Thymus (tissue), 11 donors: ENCODE measurements at regions not wholly inside any gene's neighbourhood (a gene's known extent, or its start where the extent isn't known, plus 50 kb on each side); places are given as distances from the start of the nearest gene placed in this dataset.

Experiments
- DNase-seq, 9 donors: peaks; one replicate each; pipeline ENCODE4 v3.0.0-alpha.2; 2013; ENCODE audit warnings: low spot score in 9 of 9, low read depth in 6 of 9, missing footprints in 1 of 9
- H3K27ac ChIP-seq, 2 donors: one replicate each; pipeline ENCODE4 v1.5.1; 2013; ENCODE audit warnings: control low read depth in 1 of 2, low read depth in 1 of 2, low read length in 1 of 2, mild to moderate bottlenecking in 1 of 2, moderate library complexity in 1 of 2
- H3K27me3 ChIP-seq, 2 donors: one replicate each; pipeline ENCODE4 v1.5.1; 2013; ENCODE audit warnings: low read length in 1 of 2; ENCODE audit not compliant: control insufficient read depth in 2 of 2, insufficient read depth in 1 of 2
- H3K36me3 ChIP-seq, 2 donors: one replicate each; pipeline ENCODE4 v1.5.1; 2013; ENCODE audit warnings: low read length in 1 of 2, mild to moderate bottlenecking in 1 of 2, moderate library complexity in 1 of 2; ENCODE audit not compliant: control insufficient read depth in 2 of 2, insufficient read depth in 2 of 2
- H3K4me1 ChIP-seq, 2 donors: one replicate each; pipeline ENCODE4 v1.5.1; 2013; ENCODE audit warnings: low read length in 2 of 2; ENCODE audit not compliant: control insufficient read depth in 2 of 2, insufficient read depth in 2 of 2
- H3K4me3 ChIP-seq, 2 donors: one replicate each; pipeline ENCODE4 v1.5.1; 2013; ENCODE audit warnings: low read length in 2 of 2, control low read depth in 1 of 2, mild to moderate bottlenecking in 1 of 2
- H3K9me3 ChIP-seq, 2 donors: one replicate each; pipeline ENCODE4 v1.5.1; 2013; ENCODE audit warnings: low read length in 1 of 2, mild to moderate bottlenecking in 1 of 2; ENCODE audit not compliant: control insufficient read depth in 2 of 2, insufficient read depth in 1 of 2
- WGBS: extraction: QIAGEN DNeasy Blood & Tissue Kit; methylation state at CpG from one replicate; pipeline ENCODE4 v1.1.7; 2013; 5-methylcytosine and 5-hydroxymethylcytosine counted together
- donor health status: healthy.

DNA sequence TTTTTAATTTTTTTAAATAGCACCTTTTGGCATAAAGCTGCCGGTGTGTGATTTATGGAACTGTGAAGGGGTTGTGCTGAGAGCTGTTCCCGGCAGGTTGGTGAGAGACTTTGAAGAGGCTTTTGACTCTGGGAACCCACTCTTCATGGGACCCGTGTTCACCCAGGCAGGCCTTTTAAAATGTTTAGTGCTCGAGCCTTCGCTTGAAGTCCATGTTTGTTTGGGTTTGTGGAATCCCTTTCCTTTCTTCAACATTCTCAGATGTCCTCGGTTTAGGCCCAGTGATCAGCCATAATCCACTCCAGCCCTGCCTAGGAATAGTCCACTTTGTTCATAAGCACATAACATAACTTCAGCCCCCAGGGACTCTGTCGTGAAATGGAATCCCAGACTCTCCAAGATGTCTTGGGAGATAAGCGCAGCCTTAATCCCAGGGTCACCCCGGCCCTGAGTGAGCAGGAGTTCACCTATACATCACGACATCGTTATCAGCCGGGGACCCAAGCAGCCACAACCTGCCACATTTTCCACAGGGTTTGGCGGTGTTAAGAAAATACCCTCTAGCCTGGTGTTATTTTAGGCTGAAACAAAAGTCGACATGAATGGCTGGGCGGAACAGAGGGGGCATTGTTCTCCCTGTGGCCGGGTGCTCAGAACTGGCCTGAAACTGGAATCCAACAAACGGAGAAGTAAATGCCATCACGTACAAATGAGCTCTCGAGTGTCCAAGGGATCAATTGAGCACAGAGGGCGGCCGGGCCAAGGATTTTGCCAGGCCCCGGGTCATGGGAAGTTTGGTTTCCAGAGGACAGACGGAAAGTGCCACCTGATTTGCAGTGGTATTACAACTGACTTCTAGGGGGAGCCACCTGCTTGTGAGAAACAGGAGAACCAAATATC is 145.7 kb upstream of the IRX3 start:
- 51% methylated on average over 23 of the region's 23 CpGs for WGBS
- H3K36me3 ChIP-seq, result no peaks in the 10 kb centered on the region
- H3K4me1 ChIP-seq, result no peaks in the 10 kb centered on the region
- peaks cover 2 to 4% of the 10 kb centered on the region in 2 donors for H3K9me3 ChIP-seq
- H3K27me3 ChIP-seq, result peaks cover 9 to 41% of the 10 kb centered on the region in 2 donors
- DNase-seq, result no peak
- no peak overlapping the region for H3K27ac ChIP-seq
- no peak overlapping the region for H3K4me3 ChIP-seq

DNA sequence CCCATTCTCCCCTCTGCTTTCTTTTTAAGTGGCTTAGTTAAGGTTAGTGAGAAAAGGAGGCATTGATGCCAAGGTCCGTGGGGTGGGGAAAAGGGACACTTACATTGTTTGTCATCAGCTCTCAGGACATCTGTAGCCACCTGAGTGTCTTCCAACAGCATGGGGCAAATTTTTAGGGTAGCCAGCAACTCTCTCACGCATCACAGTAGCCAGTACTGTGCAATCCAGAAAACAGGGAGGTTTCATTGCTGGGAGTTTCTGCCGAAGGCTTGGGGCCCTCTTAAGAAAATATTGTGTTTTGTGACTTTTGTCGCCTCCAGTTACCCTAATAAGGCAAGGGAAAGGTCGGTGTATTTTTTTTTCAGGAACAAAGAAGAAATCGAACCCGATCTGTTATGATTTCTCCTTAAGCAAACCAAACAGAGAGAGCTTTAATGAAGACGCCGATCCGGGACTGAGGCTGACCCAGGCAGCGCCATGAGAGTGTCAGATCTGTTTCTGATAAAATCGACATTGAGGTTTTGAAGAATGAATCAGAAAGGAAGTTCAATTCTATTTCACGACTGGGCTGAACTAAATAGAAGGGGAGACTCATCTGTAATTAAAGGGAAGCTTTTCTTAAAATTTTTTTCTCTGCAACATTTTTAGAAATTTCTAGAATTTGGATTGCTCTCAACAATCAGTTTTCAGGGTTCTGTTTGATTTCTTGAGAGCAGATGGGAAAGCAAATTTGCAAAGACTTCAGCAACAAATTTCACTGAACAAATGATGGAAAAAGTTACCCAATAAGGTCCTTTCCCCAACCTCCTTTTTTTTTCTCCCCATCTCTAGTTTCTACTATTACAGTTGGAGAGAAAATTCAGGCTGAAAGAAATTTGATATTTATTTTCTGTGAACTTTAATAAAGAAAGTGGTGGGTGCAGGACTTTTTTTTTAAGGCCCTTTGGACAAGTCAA is 144.7 kb upstream of the IRX3 start:
- Histone ChIP-seq H3K27me3 (peaks cover 9 to 41% of the 10 kb centered on the region in 2 donors), H3K27ac (no peak overlapping the region)
- 30% methylated on average over 13 of the region's 13 CpGs for WGBS

GRCh38 chr16:54430491-54431030 is 144.0 kb upstream of the IRX3 start:
- peaks cover 9 to 42% of the 10 kb centered on the region in 2 donors for H3K27me3 ChIP-seq
- WGBS, result 11% methylated on average over 15 of the region's 15 CpGs
- DNase-seq, result no peak
- H3K9me3 ChIP-seq, result peaks cover 2 to 4% of the 10 kb centered on the region in 2 donors
- no peak overlapping the region for H3K27ac ChIP-seq
- no peaks in the 10 kb centered on the region for H3K36me3 ChIP-seq
- H3K4me1 ChIP-seq, result no peaks in the 10 kb centered on the region
- no peak overlapping the region for H3K4me3 ChIP-seq

More for the DNA sequence above, 144.7 kb upstream of the IRX3 start:
- Histone ChIP-seq H3K36me3 (no peaks in the 10 kb centered on the region), H3K9me3 (peaks cover 2 to 4% of the 10 kb centered on the region in 2 donors), H3K4me3 (no peak overlapping the region), H3K4me1 (no peaks in the 10 kb centered on the region)
- no peak for DNase-seq

DNA sequence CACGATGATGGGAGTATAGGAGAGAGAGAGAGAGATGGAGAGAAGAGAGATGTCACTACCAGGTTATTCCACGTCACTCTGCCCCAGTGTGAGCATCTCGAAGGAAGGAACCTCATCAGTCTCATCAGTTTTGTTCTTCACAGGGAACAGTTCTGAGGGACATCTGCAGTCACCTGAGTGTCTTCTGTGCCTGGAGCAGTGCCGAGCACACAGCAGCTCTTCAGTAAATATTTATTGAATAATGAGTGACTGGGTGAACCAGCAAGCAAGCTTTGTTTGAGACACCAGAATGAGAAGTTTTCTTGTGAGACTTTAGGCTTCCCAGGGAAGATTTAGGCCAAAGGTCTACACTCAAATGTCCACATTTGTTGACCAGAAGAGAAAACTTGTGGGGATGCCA is 142.4 kb upstream of the IRX3 start:
- H3K36me3 ChIP-seq, result no peaks in the 10 kb centered on the region
- H3K27ac ChIP-seq, result no peak overlapping the region
- peaks cover 9 to 41% of the 10 kb centered on the region in 2 donors for H3K27me3 ChIP-seq
- DNase-seq, result no peak
- peaks cover 2 to 4% of the 10 kb centered on the region in 2 donors for H3K9me3 ChIP-seq
- 95% methylated on average over 4 of the region's 4 CpGs for WGBS
- no peak overlapping the region for H3K4me3 ChIP-seq
- no peaks in the 10 kb centered on the region for H3K4me1 ChIP-seq

- no peak for DNase-seq
- 59% methylated on average over 4 of the region's 4 CpGs for WGBS
- H3K27ac ChIP-seq, result no peak overlapping the region
- H3K4me1 ChIP-seq, result no peaks in the 10 kb centered on the region
- peaks cover 0 to 2% of the 10 kb centered on the region in 2 donors for H3K9me3 ChIP-seq
- H3K27me3 ChIP-seq, result peaks cover 9 to 27% of the 10 kb centered on the region in 2 donors
- no peaks in the 10 kb centered on the region for H3K36me3 ChIP-seq
- H3K4me3 ChIP-seq, result no peak overlapping the region
Measured at GRCh38 chr16:54426553-54426849, 139.9 kb upstream of the IRX3 start.

DNA sequence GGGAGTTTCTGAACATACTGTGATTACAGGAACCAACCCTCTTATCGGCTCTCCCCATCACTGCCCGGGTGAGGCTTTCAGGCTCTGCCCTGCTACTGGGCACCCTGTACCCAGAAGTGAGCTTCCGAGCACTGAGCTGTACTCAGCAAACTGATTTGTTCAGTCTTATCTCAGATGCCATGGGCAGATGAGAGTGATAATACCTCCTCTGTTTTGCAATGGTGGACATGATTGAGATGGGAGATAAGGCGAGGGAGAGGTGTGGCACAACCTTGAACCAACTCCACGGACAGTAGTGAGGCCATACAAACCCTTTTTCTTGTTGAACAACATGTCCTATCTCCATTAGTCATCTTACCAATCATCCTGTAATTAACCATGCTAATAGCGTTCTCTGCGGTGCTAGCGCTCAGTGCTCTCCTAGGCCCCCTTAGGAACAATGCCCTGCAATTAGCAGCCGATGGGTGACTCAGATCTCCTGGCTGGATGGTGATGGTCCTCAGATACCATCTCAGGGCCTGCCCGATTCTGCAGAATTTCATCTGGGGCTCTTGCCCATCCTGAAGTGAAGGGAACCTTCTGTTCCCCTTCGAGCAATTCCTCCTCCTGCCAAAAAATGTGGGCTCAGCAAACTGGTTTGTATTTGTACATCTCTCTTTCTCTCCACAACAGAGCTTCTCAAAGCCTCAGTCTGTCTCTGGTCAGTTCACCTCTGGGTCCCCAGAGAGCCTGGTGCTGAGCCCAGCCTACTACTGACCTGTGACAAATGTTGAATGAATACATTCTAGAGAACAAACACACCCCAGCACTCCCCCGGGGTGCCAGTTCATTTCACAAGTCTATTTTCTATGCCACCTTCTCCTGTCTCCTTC is 139.3 kb upstream of the IRX3 start:
- H3K4me3 ChIP-seq, result no peak overlapping the region
- H3K4me1 ChIP-seq, result no peaks in the 10 kb centered on the region
- peaks cover 9 to 22% of the 10 kb centered on the region in 2 donors for H3K27me3 ChIP-seq
- no peaks in the 10 kb centered on the region for H3K36me3 ChIP-seq
- H3K27ac ChIP-seq, result no peak overlapping the region
- 85% methylated on average over 12 of the region's 12 CpGs for WGBS
- peaks cover 0 to 2% of the 10 kb centered on the region in 2 donors for H3K9me3 ChIP-seq
- DNase-seq, result no peak

- H3K27ac ChIP-seq, result no peak overlapping the region
- WGBS, result 93% methylated on average over 1 of the region's 1 CpG
- no peak overlapping the region for H3K4me3 ChIP-seq
Measured at GRCh38 chr16:54425068-54425467, 138.5 kb upstream of the IRX3 start.

DNA sequence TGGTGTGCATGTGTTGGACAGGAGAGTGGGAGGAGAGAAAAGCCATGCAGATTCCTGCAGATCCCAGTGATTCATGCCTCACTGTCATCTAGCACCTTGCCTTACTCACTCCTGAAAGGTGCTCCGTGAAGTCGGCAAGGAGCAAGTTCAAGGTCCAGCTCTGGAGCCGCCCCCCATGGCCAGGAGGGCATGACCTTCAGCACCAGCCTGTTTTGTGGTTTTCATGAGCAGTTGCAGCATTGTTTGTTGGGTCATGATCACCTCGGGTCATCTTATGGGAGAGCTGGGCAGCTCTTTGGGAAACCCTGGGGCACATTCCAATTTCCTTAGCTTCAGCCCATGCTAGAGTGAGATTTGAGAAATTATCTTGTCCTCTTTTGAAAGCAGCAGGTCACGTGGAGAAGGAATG is 137.5 kb upstream of the IRX3 start:
- no peaks in the 10 kb centered on the region for H3K9me3 ChIP-seq
- 84% methylated on average over 5 of the region's 5 CpGs for WGBS
- H3K27ac ChIP-seq, result no peak overlapping the region

More at GRCh38 chr16:54425068-54425467, 138.5 kb upstream of the IRX3 start:
- Histone ChIP-seq H3K9me3 (peaks cover 0 to 2% of the 10 kb centered on the region in 2 donors), H3K27me3 (peaks cover 4 to 13% of the 10 kb centered on the region in 2 donors), H3K36me3 (no peaks in the 10 kb centered on the region), H3K4me1 (no peaks in the 10 kb centered on the region)
- DNase-seq, result no peak

More for the DNA sequence above, 137.5 kb upstream of the IRX3 start:
- no peak for DNase-seq
- H3K36me3 ChIP-seq, result no peaks in the 10 kb centered on the region
- peaks cover 0 to 6% of the 10 kb centered on the region in 2 donors for H3K27me3 ChIP-seq
- no peaks in the 10 kb centered on the region for H3K4me1 ChIP-seq
- H3K4me3 ChIP-seq, result no peak overlapping the region
